Endothelial cell (in vitro differentiated cells): ENCODE measurements at regions not wholly inside any gene's neighbourhood (a gene's known extent, or its start where the extent isn't known, plus 50 kb on each side); places are given as distances from the start of the nearest gene placed in this dataset.

Experiments
- DNase-seq: peaks from one replicate; pipeline ENCODE4 v3.0.0; 2021; ENCODE audit warnings: low spot score
- H3K27ac Mint-ChIP-seq: one replicate; pipeline ENCODE4 v1.8.0; 2021; ENCODE audit warnings: mixed read lengths, inconsistent platforms; ENCODE audit not compliant: unreplicated experiment
- H3K27me3 Mint-ChIP-seq: one replicate; pipeline ENCODE4 v1.8.0; 2021; ENCODE audit warnings: mild to moderate bottlenecking, moderate library complexity, mixed read lengths, inconsistent platforms; ENCODE audit not compliant: unreplicated experiment
- H3K36me3 Mint-ChIP-seq: one replicate; pipeline ENCODE4 v1.8.0; 2021; ENCODE audit warnings: mild to moderate bottlenecking, low read depth, mixed read lengths, inconsistent platforms; ENCODE audit not compliant: unreplicated experiment
- H3K4me1 Mint-ChIP-seq: one replicate; pipeline ENCODE4 v1.8.0; 2021; ENCODE audit warnings: mild to moderate bottlenecking, mixed read lengths, inconsistent platforms; ENCODE audit not compliant: unreplicated experiment
- H3K4me3 Mint-ChIP-seq: one replicate; pipeline ENCODE4 v1.8.0; 2021; ENCODE audit warnings: mild to moderate bottlenecking, mixed read lengths, inconsistent platforms; ENCODE audit not compliant: unreplicated experiment
- H3K9me3 Mint-ChIP-seq: one replicate; pipeline ENCODE4 v1.8.0; 2021; ENCODE audit warnings: mixed read lengths, inconsistent platforms; ENCODE audit not compliant: unreplicated experiment
- CTCF ChIP-seq: fragments of 200-600 bp; sonication (generic); IDR thresholded peaks from one replicate; pipeline ENCODE4 v1.5.0; 2021; ENCODE audit warnings: antibody characterized with exemption; ENCODE audit not compliant: unreplicated experiment

- Mint-ChIP-seq H3K4me1 (peaks cover 22% of the 10 kb centered on the region), H3K27me3 (no peaks in the 10 kb centered on the region), H3K4me3 (no peak overlapping the region), H3K27ac (no peak overlapping the region), H3K9me3 (no peaks in the 10 kb centered on the region), H3K36me3 (peaks cover 4% of the 10 kb centered on the region)
- DNase-seq: no peak
- no peak for TF ChIP-seq CTCF
Measured at GRCh38 chr2:215769246-215769645, 244.1 kb downstream of the MREG start.

DNA sequence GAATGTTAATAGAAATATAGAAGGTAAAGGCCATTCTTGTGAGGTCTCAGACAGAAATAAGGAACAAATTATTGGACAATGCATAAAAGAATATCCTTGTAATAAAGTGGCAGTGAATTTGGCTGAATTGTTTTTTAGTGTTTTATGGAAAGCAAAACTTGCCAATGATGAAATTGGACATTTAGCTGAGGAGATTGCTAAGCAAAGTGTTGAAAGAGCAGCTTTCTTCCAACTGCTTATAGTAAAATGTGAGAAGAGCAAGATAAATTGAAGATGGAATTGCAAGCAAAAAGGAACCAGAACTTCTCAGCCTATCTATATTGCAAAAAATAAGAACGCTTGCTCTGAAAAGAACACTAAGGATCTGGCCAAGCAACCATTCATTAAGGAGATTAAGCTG, 245.7 kb downstream of the MREG start:
- Mint-ChIP-seq H3K9me3 (no peaks in the 10 kb centered on the region), H3K36me3 (peaks cover 4% of the 10 kb centered on the region), H3K4me3 (no peak overlapping the region), H3K27me3 (no peaks in the 10 kb centered on the region), H3K4me1 (peaks cover 20% of the 10 kb centered on the region), H3K27ac (no peak overlapping the region)
- no peak for TF ChIP-seq CTCF
- no peak for DNase-seq

- Mint-ChIP-seq H3K4me3 (no peak overlapping the region), H3K4me1 (peaks cover 6% of the 10 kb centered on the region), H3K9me3 (no peaks in the 10 kb centered on the region), H3K27me3 (no peaks in the 10 kb centered on the region), H3K27ac (no peak overlapping the region), H3K36me3 (peaks cover 4% of the 10 kb centered on the region)
- DNase-seq: no peak
- TF ChIP-seq CTCF: no peak
Measured at GRCh38 chr2:215765729-215766360, 247.5 kb downstream of the MREG start.

GRCh38 chr2:215764441-215765048, 248.8 kb downstream of the MREG start:
- Mint-ChIP-seq H3K27me3 (no peaks in the 10 kb centered on the region), H3K36me3 (peaks cover 4% of the 10 kb centered on the region), H3K27ac (no peak overlapping the region), H3K4me1 (peaks cover under 1% of the 10 kb centered on the region), H3K9me3 (no peaks in the 10 kb centered on the region), H3K4me3 (no peak overlapping the region)
- TF ChIP-seq CTCF: no peak
- DNase-seq: no peak

- no peak for DNase-seq
- Mint-ChIP-seq H3K27ac (no peak overlapping the region), H3K4me1 (no peaks in the 10 kb centered on the region), H3K27me3 (no peaks in the 10 kb centered on the region), H3K4me3 (no peak overlapping the region), H3K36me3 (no peaks in the 10 kb centered on the region), H3K9me3 (no peaks in the 10 kb centered on the region)
- no peak for TF ChIP-seq CTCF
Measured at GRCh38 chr2:215760557-215760956, 252.8 kb downstream of the MREG start.
